RWPE2 (cell line): ENCODE measurements at regions not wholly inside any gene's neighbourhood (a gene's known extent, or its start where the extent isn't known, plus 50 kb on each side); places are given as distances from the start of the nearest gene placed in this dataset.

Experiments
- ATAC-seq: fragments of 200-7000 bp; cut with Tn5 transposase; 3 replicates; pipeline ENCODE4 v1.9.1; 2021; ENCODE audit warnings: low read depth
- DNase-seq: peaks from one replicate; pipeline ENCODE4 v3.0.0-alpha.2; 2020; ENCODE audit warnings: low spot score
- H3K27ac ChIP-seq: fragments of 450-650 bp; 2 replicates; pipeline ENCODE4 v1.5.1; 2017; ENCODE audit warnings: mild to moderate bottlenecking; ENCODE audit not compliant: poor library complexity, severe bottlenecking
- H3K27me3 ChIP-seq: fragments of 250-450 bp; sonication (Bioruptor Pico); 2 replicates; pipeline ENCODE4 v1.5.1; 2021; ENCODE audit warnings: mild to moderate bottlenecking, moderate library complexity; ENCODE audit not compliant: insufficient read depth, poor library complexity, severe bottlenecking
- H3K36me3 ChIP-seq: fragments of 250-450 bp; sonication (Bioruptor Pico); 2 replicates; pipeline ENCODE4 v1.5.1; 2020; ENCODE audit warnings: low read depth, mild to moderate bottlenecking, moderate library complexity
- H3K4me1 ChIP-seq: fragments of 250-450 bp; sonication (Bioruptor Pico); 2 replicates; pipeline ENCODE4 v1.5.1; 2021; ENCODE audit warnings: mild to moderate bottlenecking, moderate library complexity; ENCODE audit not compliant: insufficient read depth, poor library complexity, severe bottlenecking
- H3K4me3 ChIP-seq: fragments of 250-450 bp; sonication (Bioruptor Pico); 2 replicates; pipeline ENCODE4 v1.5.1; 2021; ENCODE audit warnings: mild to moderate bottlenecking, moderate library complexity; ENCODE audit not compliant: severe bottlenecking
- H3K9me3 ChIP-seq: fragments of 250-450 bp; sonication (Bioruptor Pico); 2 replicates; pipeline ENCODE4 v1.5.1; 2021; ENCODE audit warnings: mild to moderate bottlenecking, moderate library complexity; ENCODE audit not compliant: severe bottlenecking
- CTCF ChIP-seq: fragments of 450-650 bp; IDR thresholded peaks from one replicate; pipeline ENCODE4 v1.5.1; 2017; ENCODE audit warnings: mild to moderate bottlenecking, moderate library complexity; ENCODE audit not compliant: poor library complexity, severe bottlenecking

GRCh38 chr6:121590916-121591315 is 155.5 kb downstream of the GJA1 start:
- H3K9me3 ChIP-seq, result no peaks in the 10 kb centered on the region
- TF ChIP-seq CTCF, result no peak
- no peak overlapping the region for H3K27ac ChIP-seq
- DNase-seq (no peak), ATAC-seq (no peak)
- H3K4me3 ChIP-seq, result no peak overlapping the region
- H3K27me3 ChIP-seq, result no peaks in the 10 kb centered on the region
- no peaks in the 10 kb centered on the region for H3K36me3 ChIP-seq
- no peaks in the 10 kb centered on the region for H3K4me1 ChIP-seq

- H3K27ac ChIP-seq, result no peak overlapping the region
- TF ChIP-seq CTCF, result no peak
- no peaks in the 10 kb centered on the region for H3K4me1 ChIP-seq
- no peaks in the 10 kb centered on the region for H3K27me3 ChIP-seq
- DNase-seq, result no peak
- no peaks in the 10 kb centered on the region for H3K9me3 ChIP-seq
- no peaks in the 10 kb centered on the region for H3K36me3 ChIP-seq
- no peak overlapping the region for H3K4me3 ChIP-seq
- ATAC-seq, result no peak
These were observed 157.0 kb downstream of the GJA1 start for GRCh38 chr6:121592261-121592935.

GRCh38 chr6:121593011-121593641 is 157.7 kb downstream of the GJA1 start:
- Histone ChIP-seq H3K27ac (no peak overlapping the region), H3K27me3 (no peaks in the 10 kb centered on the region), H3K36me3 (no peaks in the 10 kb centered on the region), H3K4me1 (no peaks in the 10 kb centered on the region), H3K4me3 (no peak overlapping the region), H3K9me3 (no peaks in the 10 kb centered on the region)
- no peak for TF ChIP-seq CTCF
- ATAC-seq (no peak), DNase-seq (no peak)

- Histone ChIP-seq H3K27me3 (no peaks in the 10 kb centered on the region), H3K4me1 (no peaks in the 10 kb centered on the region), H3K36me3 (no peaks in the 10 kb centered on the region), H3K4me3 (no peak overlapping the region), H3K9me3 (no peaks in the 10 kb centered on the region), H3K27ac (no peak overlapping the region)
- DNase-seq (no peak), ATAC-seq (no peak)
- TF ChIP-seq CTCF, result no peak
These were observed 158.6 kb downstream of the GJA1 start for GRCh38 chr6:121594053-121594452.

GRCh38 chr6:121595646-121596045 is 160.2 kb downstream of the GJA1 start:
- DNase-seq (no peak), ATAC-seq (no peak)
- Histone ChIP-seq H3K9me3 (no peaks in the 10 kb centered on the region), H3K27ac (no peak overlapping the region), H3K36me3 (no peaks in the 10 kb centered on the region), H3K27me3 (no peaks in the 10 kb centered on the region), H3K4me3 (no peak overlapping the region), H3K4me1 (no peaks in the 10 kb centered on the region)
- no peak for TF ChIP-seq CTCF
